SW 1271 (cell line): ENCODE measurements at regions not wholly inside any gene's neighbourhood (a gene's known extent, or its start where the extent isn't known, plus 50 kb on each side); places are given as distances from the start of the nearest gene placed in this dataset.

Source experiments
- DNase-seq, 2 experiments: peaks; one replicate each; lab custom pipeline; 2025; lab: John Stamatoyannopoulos, UW

GRCh38 chr20:40738976-40739375, 49.9 kb upstream of the MAFB start:
- no peak for DNase-seq

DNA sequence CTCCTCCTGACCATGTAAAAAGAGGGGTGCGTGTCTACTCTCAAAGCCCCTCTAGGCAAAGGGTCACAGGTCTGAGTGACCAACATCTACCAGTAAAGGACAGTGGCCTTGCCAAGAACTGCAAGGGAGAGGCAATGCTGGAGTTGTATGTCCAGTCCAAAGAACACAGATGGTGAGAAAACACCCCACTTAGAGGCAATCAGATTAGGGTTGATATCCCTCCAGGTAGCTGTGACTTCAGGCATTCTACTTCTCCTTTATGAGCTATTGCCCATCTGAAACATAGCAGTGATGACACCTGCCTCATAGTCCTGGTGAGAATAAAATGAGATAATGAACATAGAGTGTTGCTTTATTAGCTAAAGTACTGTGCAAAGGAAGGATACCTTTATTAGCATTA, 50.8 kb upstream of the MAFB start:
- DNase-seq = no peak

GRCh38 chr20:40741507-40742106, 52.6 kb upstream of the MAFB start:
- peak in 1 of 2 experiments; percentile 38 for DNase-seq

DNA sequence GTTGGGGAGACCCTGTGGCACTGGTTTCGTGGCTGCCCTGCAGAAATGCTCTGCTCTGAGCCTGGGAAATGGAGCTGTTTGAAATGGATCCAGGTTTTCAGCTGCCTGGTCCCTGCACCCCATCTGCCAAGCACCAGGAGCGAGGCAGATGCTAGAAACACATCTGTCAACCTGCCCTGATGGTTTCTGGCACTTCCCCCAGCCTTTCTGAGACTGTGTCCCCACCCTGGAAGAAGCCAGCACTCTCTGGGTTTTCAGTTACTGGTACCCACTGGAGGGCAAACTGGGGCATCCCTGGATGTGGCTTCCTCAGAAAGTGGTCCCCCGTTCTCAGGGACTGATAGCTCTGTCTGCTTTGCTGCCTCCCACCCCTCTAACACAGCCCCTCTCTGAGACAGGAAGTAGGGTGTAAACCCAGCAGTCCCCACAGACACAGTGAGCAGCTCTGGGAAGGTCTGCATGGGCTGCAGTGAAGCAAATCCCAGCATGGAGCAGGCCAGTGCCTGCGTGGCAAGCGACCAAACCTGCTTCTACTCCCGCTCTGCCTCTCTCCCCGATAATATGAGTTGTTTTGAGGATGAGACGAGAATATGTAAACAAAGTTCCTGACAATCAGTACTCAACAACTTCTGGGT, 54.2 kb upstream of the MAFB start:
- no peak for DNase-seq

GRCh38 chr20:40744072-40744817, 55.2 kb upstream of the MAFB start:
- no peak for DNase-seq

DNA sequence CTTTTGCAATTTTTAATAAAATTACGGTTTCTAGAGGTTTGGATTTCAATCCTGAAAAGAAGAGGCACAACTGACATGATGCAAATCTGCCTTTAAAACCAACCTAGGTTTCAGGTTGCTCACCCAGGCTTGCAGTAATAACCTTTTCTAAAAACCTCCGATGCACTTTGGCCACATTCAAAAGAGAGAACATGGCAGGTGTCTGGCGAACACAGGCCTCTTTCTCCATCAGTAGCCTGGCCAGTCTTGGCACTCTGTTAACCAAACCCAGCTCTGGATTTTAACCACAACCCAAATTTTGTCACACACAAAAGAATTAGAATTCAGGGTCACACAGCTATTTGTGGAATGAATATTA, 55.8 kb upstream of the MAFB start:
- no peak for DNase-seq

DNA sequence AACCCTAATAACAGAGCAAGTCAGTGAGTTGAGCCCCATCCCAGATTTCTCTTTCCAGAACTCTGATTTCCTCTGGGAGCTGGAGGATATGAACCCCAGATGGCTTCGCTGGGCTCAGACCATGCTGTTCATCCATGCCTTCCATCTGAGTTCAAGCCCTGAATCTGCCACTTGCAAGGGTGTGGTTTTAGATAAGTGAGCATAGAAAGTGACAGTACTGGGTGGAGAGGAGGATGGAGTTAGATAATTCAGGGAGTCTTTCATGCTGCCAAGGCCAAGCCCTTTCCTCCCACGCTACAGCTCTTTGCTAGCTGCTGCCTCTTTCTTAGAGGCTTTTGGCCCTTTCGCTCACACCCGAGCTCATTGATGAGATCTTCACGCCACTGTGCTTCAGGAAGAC, 57.2 kb upstream of the MAFB start:
- no peak for DNase-seq

DNA sequence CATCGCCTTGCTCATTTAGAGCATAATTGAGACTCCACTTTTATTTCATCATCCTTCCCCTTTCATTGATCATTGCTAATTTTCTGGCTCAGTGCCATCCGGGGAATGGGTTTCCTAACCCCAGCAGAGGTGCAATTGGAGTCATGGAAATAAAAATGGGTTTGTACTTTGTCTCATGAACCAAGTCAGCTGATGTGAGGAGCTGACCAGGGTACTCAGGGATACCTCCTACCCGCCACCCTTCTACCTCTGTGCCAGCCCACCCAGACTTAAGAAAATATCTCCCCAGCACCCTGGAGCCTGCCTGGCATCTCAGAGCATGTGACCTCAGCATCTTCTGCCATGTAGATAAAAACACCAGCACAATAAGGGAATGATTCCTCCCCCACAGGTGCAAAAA, 59.1 kb upstream of the MAFB start:
- no peak for DNase-seq

DNA sequence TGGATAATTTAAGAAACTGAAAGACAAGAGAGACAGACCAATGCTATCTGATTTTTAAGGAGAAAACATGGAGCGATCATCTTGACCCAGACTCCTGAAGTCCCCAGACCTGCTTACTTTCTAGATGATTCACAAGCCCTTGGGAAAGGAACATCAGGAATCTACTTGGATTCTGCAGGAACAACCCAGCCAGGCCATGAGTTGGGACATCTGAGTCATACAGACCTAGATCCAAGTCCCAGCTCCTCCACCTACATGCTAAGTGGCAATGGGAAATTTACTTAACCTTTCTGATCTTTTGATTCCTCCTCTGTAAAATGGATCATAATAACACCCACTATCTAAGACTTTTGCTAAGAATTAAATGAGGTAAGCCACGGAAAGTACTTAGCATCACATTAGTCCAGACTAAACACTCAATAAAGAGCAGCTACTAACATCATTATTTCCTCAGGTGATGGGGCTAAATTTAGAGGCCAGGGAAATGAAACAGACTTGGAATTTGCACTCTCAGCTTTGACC, 61.0 kb upstream of the MAFB start:
- no peak for DNase-seq

GRCh38 chr20:40750541-40751035, 61.6 kb upstream of the MAFB start:
- DNase-seq = no peak

DNA sequence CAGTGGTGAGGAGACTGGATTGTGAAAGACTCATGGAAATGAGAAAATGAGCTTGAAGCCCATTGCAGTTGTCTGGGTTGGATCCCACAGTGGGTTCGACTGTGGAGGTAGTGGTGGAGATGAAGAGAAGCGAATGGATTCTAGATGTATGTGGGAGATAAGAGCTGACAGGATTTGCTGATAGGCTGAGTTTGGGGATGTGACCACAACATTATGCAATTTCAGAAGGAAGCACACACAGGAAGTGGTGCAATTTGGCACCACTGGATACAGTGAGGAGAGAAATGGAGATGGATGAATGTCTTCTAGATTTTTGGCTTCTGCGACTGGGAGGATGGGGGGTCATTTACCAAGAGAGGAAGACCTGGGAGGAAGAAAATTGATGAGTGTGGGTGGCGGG, 64.4 kb upstream of the MAFB start:
- no peak for DNase-seq

DNA sequence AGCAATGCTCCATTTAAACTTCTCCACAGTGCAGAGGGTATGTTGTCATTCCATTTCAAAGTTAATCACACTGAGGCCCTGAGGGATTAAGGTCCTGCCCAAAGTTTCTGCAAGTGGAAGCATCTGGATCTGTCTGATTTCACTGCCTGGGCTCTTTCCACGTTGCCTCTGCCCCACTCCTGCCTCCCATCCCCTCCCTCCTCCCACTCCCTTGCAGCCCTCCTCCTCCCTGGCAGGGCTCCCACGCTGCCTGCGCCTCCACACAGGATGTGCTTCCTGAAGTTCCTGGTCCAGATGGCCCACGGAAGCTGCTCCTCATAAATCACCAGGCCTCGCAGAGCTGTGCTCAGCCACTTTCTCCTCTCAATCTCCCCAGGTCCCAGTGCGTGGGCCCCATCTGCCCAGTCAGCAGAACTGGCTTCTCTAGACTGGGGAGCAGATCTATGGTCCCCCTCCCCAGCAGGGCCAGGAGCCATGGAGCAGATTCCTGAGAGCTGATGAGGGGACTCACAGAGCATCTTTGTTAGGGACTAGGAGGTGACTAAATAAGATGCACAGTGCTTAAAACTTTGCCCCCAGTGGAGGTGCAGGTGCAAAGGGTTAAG, 65.4 kb upstream of the MAFB start:
- DNase-seq = no peak

GRCh38 chr20:40757087-40757486, 68.1 kb upstream of the MAFB start:
- DNase-seq = no peak

GRCh38 chr20:40758790-40759189, 69.8 kb upstream of the MAFB start:
- no peak for DNase-seq

DNA sequence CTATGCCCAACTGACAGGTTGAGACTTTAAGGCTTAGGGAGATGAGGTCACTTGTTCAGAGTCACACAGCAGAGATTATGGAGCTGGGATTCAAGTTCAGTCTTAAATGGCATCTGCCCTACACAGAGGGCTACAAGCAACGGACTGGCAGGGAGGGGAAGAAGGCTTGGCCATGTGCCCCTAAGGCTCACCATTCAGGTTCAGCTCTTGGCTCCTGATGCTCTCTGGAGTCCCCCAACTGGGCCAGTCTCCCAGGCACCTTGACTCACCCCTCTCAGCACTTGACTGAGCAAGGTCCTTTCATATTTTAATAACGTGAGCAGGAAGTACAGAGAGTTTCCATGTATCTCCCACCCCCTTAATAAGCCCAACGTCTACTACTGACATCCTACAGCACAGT, 71.4 kb upstream of the MAFB start:
- DNase-seq = no peak

DNA sequence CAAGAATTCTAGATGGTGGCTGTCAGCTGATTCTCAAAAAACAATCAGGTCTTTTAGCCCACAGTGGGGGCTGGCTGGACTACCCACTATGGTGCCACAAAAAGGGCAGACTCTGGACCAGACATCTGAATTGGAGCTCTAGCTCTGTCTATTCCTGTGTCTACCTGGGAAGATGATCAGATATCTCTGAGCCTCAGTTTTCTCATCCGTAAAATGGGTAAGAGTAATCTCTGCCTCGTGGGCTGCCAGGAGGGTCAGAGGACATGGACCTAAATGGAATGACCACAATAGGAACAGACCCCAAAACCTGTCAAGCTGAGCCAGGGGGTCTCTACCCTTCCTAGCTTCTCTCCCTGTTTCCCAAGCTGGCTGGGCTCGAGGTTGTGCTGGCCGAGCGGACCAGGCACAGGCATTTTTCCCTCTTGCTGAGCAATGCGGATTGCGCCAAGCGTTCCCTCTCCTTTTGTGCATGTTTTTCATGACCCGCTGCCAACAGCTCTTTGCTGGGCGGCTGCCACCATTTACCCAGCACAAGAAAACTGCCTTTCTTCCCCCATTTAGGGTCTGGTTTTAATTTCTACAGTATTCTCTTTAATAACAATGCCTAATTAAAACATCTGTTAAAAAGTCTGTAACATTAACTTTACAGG, 74.7 kb upstream of the MAFB start:
- DNase-seq = no peak

GRCh38 chr20:40765814-40766480, 76.9 kb upstream of the MAFB start:
- no peak for DNase-seq

GRCh38 chr20:40766790-40767614, 78.0 kb upstream of the MAFB start:
- DNase-seq = no peak

- DNase-seq = no peak
Measured at GRCh38 chr20:40767615-40767924, 78.5 kb upstream of the MAFB start.

DNA sequence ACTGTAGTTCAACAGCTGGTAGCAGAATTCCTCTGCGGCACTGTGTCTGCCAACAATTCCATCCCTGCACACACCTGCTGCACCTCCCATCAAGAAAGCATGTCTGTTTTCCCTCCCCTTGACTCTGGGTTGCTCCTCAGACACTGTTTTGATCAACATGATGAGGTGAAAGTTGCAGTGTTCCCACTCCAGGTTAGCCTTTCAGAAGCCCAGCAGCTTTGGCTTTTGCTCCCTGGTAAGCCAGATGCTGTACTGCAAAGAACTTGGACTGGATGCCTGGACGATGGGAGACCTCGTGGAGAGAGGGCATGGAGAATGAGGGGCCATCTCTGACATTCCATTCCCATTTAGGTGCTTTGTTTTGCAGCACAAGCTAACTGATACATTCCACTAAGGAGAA, 79.1 kb upstream of the MAFB start:
- no peak for DNase-seq

- DNase-seq = no peak
Measured at GRCh38 chr20:40769677-40770285, 80.7 kb upstream of the MAFB start.
